ENCODE measurements at regions not wholly inside any gene's neighbourhood (a gene's known extent, or its start where the extent isn't known, plus 50 kb on each side); places are given as distances from the start of the nearest gene placed in this dataset.

GRCh38 chr4:127145006-127145540, 487.7 kb upstream of the INTU start:
- H3K9me3 ChIP-seq = no peaks in the 10 kb centered on the region
- 64 to 86% (median 80%) methylated on average over 5 of the region's 5 CpGs for WGBS, 3 donors
- TF ChIP-seq EP300 (IDR thresholded peaks at IDR 0.05) (no peak), POLR2A (IDR thresholded peaks at IDR 0.05) (no peak)
- TF ChIP-seq, protein P1, sequence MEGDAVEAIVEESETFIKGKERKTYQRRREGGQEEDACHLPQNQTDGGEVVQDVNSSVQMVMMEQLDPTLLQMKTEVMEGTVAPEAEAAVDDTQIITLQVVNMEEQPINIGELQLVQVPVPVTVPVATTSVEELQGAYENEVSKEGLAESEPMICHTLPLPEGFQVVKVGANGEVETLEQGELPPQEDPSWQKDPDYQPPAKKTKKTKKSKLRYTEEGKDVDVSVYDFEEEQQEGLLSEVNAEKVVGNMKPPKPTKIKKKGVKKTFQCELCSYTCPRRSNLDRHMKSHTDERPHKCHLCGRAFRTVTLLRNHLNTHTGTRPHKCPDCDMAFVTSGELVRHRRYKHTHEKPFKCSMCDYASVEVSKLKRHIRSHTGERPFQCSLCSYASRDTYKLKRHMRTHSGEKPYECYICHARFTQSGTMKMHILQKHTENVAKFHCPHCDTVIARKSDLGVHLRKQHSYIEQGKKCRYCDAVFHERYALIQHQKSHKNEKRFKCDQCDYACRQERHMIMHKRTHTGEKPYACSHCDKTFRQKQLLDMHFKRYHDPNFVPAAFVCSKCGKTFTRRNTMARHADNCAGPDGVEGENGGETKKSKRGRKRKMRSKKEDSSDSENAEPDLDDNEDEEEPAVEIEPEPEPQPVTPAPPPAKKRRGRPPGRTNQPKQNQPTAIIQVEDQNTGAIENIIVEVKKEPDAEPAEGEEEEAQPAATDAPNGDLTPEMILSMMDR (IDR thresholded peaks at IDR 0.05) = no peak
- H3K27ac ChIP-seq = no peak overlapping the region
- H3K27me3 ChIP-seq = no peaks in the 10 kb centered on the region
- no peak for DNase-seq
- no peaks in the 10 kb centered on the region for H3K36me3 ChIP-seq
- H3K4me1 ChIP-seq (ENCODE audit: insufficient read depth) = no peaks in the 10 kb centered on the region
- H3K4me3 ChIP-seq = no peak overlapping the region
- intact Hi-C loops (cut with DNase I) = no loop called here

DNA sequence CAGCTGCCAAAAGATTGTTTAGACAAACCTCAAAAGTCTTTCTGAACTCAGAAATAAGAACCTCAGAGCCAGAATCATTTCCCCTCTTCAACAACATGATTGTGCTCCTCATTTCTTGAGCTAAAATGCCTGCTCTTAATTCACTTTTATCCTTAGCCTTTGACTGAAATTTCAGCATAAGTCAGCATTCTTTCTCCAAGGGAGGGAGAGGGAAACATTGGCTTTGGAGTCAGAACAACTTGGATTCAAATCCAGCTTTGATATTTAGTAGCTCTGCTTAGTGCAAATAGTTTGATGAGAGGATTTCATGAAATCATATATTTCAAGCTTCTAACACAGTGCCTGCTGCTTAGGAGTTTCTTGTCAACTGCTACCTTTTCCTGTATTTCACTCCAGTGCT, 484.6 kb upstream of the INTU start:
- H3K4me1 ChIP-seq (ENCODE audit: insufficient read depth) = no peaks in the 10 kb centered on the region
- no peaks in the 10 kb centered on the region for H3K36me3 ChIP-seq
- no peak overlapping the region for H3K27ac ChIP-seq
- intact Hi-C loops (cut with DNase I) = no loop called here
- DNase-seq = no peak
- no peaks in the 10 kb centered on the region for H3K9me3 ChIP-seq
- H3K27me3 ChIP-seq = no peaks in the 10 kb centered on the region
- no peak overlapping the region for H3K4me3 ChIP-seq
- TF ChIP-seq POLR2A (IDR thresholded peaks at IDR 0.05) (no peak), EP300 (IDR thresholded peaks at IDR 0.05) (no peak)
- TF ChIP-seq, protein P1 (IDR thresholded peaks at IDR 0.05) = no peak

DNA sequence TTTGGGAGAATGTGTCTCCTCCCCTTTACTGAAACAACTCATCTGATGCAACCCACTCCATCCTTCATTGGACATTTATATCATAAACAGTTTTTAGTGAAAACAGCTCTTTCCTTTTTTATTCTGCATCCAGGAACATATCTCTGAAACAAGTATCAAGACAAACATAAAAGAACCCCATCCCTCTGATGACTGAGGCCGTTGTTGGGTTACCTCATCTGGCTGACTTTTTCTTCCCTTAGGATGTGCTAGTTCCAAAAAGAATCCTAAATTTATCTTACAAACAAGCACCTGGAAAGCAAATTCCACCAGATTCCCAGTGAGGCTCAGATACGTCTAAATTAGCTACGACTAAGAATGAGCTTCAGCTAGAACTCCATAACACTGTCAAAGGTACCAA, 483.7 kb upstream of the INTU start:
- no peak for DNase-seq
- Histone ChIP-seq H3K27me3 (no peaks in the 10 kb centered on the region), H3K27ac (no peak overlapping the region), H3K36me3 (no peaks in the 10 kb centered on the region), H3K4me1 (ENCODE audit: insufficient read depth) (no peaks in the 10 kb centered on the region), H3K9me3 (no peaks in the 10 kb centered on the region), H3K4me3 (no peak overlapping the region)
- WGBS, 3 donors = 68 to 86% (median 85%) methylated on average over 3 of the region's 3 CpGs
- intact Hi-C loops (cut with DNase I) = no loop called here
- TF ChIP-seq POLR2A (IDR thresholded peaks at IDR 0.05) = no peak
- TF ChIP-seq EP300 (IDR thresholded peaks at IDR 0.05) = no peak
- TF ChIP-seq, protein P1 (IDR thresholded peaks at IDR 0.05) = no peak

- no peaks in the 10 kb centered on the region for H3K36me3 ChIP-seq
- H3K4me3 ChIP-seq = no peak overlapping the region
- TF ChIP-seq, protein P1 (IDR thresholded peaks at IDR 0.05) = no peak
- H3K9me3 ChIP-seq = no peaks in the 10 kb centered on the region
- no peak overlapping the region for H3K27ac ChIP-seq
- no peaks in the 10 kb centered on the region for H3K4me1 ChIP-seq (ENCODE audit: insufficient read depth)
- no peaks in the 10 kb centered on the region for H3K27me3 ChIP-seq
- no peak for DNase-seq
- intact Hi-C loops (cut with DNase I) = no loop called here
These were observed 480.8 kb upstream of the INTU start for GRCh38 chr4:127151941-127152340.

DNA sequence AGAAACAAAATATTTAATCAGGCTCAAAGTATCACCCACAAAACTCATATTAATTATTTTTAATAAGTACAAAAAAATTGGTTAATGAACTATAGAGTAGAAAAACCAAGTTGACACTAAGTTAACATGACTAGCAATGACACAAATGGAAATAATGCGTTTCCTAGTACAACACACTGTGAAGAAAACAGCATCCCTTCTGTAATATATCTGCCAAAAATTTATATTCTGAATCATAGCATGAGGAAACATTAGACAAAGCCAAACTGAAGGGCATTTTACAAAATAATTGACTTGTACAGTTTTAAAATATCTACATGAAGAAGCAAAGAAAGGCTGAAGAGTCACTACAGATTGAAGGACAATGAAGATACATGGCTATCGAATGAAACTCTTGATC, 477.6 kb upstream of the INTU start:
- 74 to 85% (median 83%) methylated on average over 2 of the region's 2 CpGs for WGBS, 3 donors
- Histone ChIP-seq H3K27ac (no peak overlapping the region), H3K27me3 (no peaks in the 10 kb centered on the region), H3K36me3 (no peaks in the 10 kb centered on the region), H3K4me3 (no peak overlapping the region), H3K9me3 (no peaks in the 10 kb centered on the region), H3K4me1 (ENCODE audit: insufficient read depth) (no peaks in the 10 kb centered on the region)
- TF ChIP-seq EP300 (IDR thresholded peaks at IDR 0.05) = no peak
- TF ChIP-seq, protein P1 (IDR thresholded peaks at IDR 0.05) = no peak
- TF ChIP-seq POLR2A (IDR thresholded peaks at IDR 0.05) = no peak
- DNase-seq = no peak
- intact Hi-C loops (cut with DNase I) = no loop called here
